Panc1 (cell line): ENCODE measurements at regions not wholly inside any gene's neighbourhood (a gene's known extent, or its start where the extent isn't known, plus 50 kb on each side); places are given as distances from the start of the nearest gene placed in this dataset.

ENCODE experiments used
- ATAC-seq: fragments of 200-7000 bp; cut with Tn5 transposase; 2 replicates; pipeline ENCODE4 v1.9.1; 2020; ENCODE audit warnings: mild to moderate bottlenecking, moderate library complexity
- BruUV-seq: library from RNA; stranded (reverse); fragments of 400-500 nt; replicated peaks from 2 replicates; lab custom pipeline; 2021; lab: Mats Ljungman, UMichigan
- CTCF ChIA-PET: fragments of 300-600 bp; sonication (Branson Sonifier 250); formaldehyde crosslinking; loops from one replicate; lab custom pipeline; 2022; ENCODE audit warnings: antibody characterized with exemption; lab: Charles Lee
- POLR2A ChIA-PET: fragments of 300-600 bp; sonication (Branson Sonifier 250); formaldehyde crosslinking; loops from one replicate; lab custom pipeline; 2022; ENCODE audit warnings: antibody characterized with exemption; lab: Charles Lee
- DNase-seq: peaks from one replicate; pipeline ENCODE4 v3.0.0-alpha.2; 2010; ENCODE audit warnings: low read depth, low spot score
- H3K27ac ChIP-seq: 2 replicates; pipeline ENCODE4 v1.5.1; 2011; ENCODE audit warnings: mild to moderate bottlenecking, low read length, inconsistent platforms
- H3K27me3 ChIP-seq: fragments of 200-500 bp; sonication (Bioruptor generic); 2 replicates; pipeline ENCODE4 v1.6.0; 2014; ENCODE audit warnings: low read length, inconsistent platforms; ENCODE audit not compliant: control insufficient read depth, insufficient read depth
- H3K36me3 ChIP-seq: fragments of 200-500 bp; sonication (Bioruptor generic); 2 replicates; pipeline ENCODE4 v1.5.1; 2014; ENCODE audit warnings: inconsistent platforms, mild to moderate bottlenecking, low read length, moderate library complexity; ENCODE audit not compliant: control insufficient read depth, insufficient read depth
- H3K4me1 ChIP-seq: 2 replicates; pipeline ENCODE4 v1.5.1; 2011; ENCODE audit warnings: inconsistent platforms, mild to moderate bottlenecking, low read length, moderate library complexity; ENCODE audit not compliant: control insufficient read depth, insufficient read depth
- H3K4me3 ChIP-seq, 2 experiments: 2 replicates each; pipeline ENCODE4 v1.5.1; 2011 to 2012; ENCODE audit warnings: low read depth in 2 of 2, low read length in 2 of 2, mild to moderate bottlenecking in 2 of 2, inconsistent platforms in 1 of 2, moderate library complexity in 1 of 2
- H3K9me3 ChIP-seq: fragments of 200-500 bp; sonication (Bioruptor generic); 2 replicates; pipeline ENCODE4 v1.5.1; 2014; ENCODE audit warnings: low read depth, mild to moderate bottlenecking, inconsistent platforms, low read length, moderate library complexity; ENCODE audit not compliant: control insufficient read depth, insufficient read depth
- CTCF ChIP-seq: fragments of 450-650 bp; IDR thresholded peaks from 2 replicates; pipeline ENCODE4 v1.5.1; 2017; ENCODE audit warnings: mild to moderate bottlenecking
- POLR2AphosphoS5 ChIP-seq: IDR thresholded peaks from 2 replicates; pipeline ENCODE4 v1.6.1; 2012; ENCODE audit warnings: mild to moderate bottlenecking, low read depth, low read length, moderate library complexity
- REST ChIP-seq, 2 experiments: IDR thresholded peaks; 2 replicates each; pipeline ENCODE4 v1.6.1; 2011 to 2012; ENCODE audit warnings: low read depth in 2 of 2, control low read depth in 1 of 2, low read length in 1 of 2, mild to moderate bottlenecking in 1 of 2, moderate library complexity in 1 of 2; ENCODE audit not compliant: insufficient read depth in 1 of 2
- SIN3A ChIP-seq: IDR thresholded peaks from 2 replicates; pipeline ENCODE4 v1.6.1; 2012; ENCODE audit warnings: low read depth, mild to moderate bottlenecking, low read length, moderate library complexity, borderline replicate concordance; ENCODE audit not compliant: insufficient read depth
- TCF7L2 ChIP-seq: IDR thresholded peaks from 2 replicates; pipeline ENCODE4 v1.6.1; 2011; ENCODE audit warnings: mild to moderate bottlenecking, low read depth, low read length, inconsistent platforms
- in situ Hi-C: cut with HindIII; loops from 2 replicates; pipeline ENCODE4 v1.10.0; 2016; ENCODE audit warnings: low sequenced_read_pairs, low pct_unique_long_range_greater_than_20kb
- intact Hi-C: fragments of 100-400 bp; cut with micrococcal nuclease; formaldehyde crosslinking; loops from one replicate; pipeline ENCODE4 v1.10.0; 2022; ENCODE audit not compliant: unreplicated experiment

GRCh38 chr5:112669328-112669963 is 68.2 kb upstream of the APC start:
- in situ Hi-C loops (no loop called here), intact Hi-C loops (no loop called here)
- ChIA-PET POLR2A (no interaction called here), CTCF (no interaction called here)
- no peak overlapping the region for H3K4me3 ChIP-seq
- no peak overlapping the region for H3K27ac ChIP-seq
- no peaks in the 10 kb centered on the region for H3K9me3 ChIP-seq
- no TSS peak for BruUV-seq
- TF ChIP-seq REST (IDR thresholded peaks at IDR 0.05; ENCODE audit: insufficient read depth in 1 of 2, low read depth in 2 of 2, low read length in 1 of 2) (no peak), SIN3A (no peak), TCF7L2 (no peak), CTCF (no peak), POLR2AphosphoS5 (no peak)
- H3K4me1 ChIP-seq: no peaks in the 10 kb centered on the region
- no peak for DNase-seq
- no peaks in the 10 kb centered on the region for H3K36me3 ChIP-seq
- no peak for ATAC-seq
- no peaks in the 10 kb centered on the region for H3K27me3 ChIP-seq

- CTCF ChIA-PET: no interaction called here
- BruUV-seq: no TSS peak
- no peak overlapping the region for H3K4me3 ChIP-seq
- in situ Hi-C loops (no loop called here), intact Hi-C loops (no loop called here)
- no peaks in the 10 kb centered on the region for H3K27me3 ChIP-seq
- DNase-seq (no peak), ATAC-seq (no peak)
- H3K4me1 ChIP-seq: no peaks in the 10 kb centered on the region
- no peaks in the 10 kb centered on the region for H3K36me3 ChIP-seq
- H3K27ac ChIP-seq: no peak overlapping the region
- POLR2A ChIA-PET: no interaction called here
- TF ChIP-seq POLR2AphosphoS5 (no peak), SIN3A (no peak), REST (IDR thresholded peaks at IDR 0.05; ENCODE audit: insufficient read depth in 1 of 2, low read depth in 2 of 2, low read length in 1 of 2) (no peak), CTCF (no peak), TCF7L2 (no peak)
- H3K9me3 ChIP-seq: no peaks in the 10 kb centered on the region
These were observed 66.0 kb upstream of the APC start for GRCh38 chr5:112671687-112672086.
